ENCODE measurements at regions not wholly inside any gene's neighbourhood (a gene's known extent, or its start where the extent isn't known, plus 50 kb on each side); places are given as distances from the start of the nearest gene placed in this dataset.

DNA sequence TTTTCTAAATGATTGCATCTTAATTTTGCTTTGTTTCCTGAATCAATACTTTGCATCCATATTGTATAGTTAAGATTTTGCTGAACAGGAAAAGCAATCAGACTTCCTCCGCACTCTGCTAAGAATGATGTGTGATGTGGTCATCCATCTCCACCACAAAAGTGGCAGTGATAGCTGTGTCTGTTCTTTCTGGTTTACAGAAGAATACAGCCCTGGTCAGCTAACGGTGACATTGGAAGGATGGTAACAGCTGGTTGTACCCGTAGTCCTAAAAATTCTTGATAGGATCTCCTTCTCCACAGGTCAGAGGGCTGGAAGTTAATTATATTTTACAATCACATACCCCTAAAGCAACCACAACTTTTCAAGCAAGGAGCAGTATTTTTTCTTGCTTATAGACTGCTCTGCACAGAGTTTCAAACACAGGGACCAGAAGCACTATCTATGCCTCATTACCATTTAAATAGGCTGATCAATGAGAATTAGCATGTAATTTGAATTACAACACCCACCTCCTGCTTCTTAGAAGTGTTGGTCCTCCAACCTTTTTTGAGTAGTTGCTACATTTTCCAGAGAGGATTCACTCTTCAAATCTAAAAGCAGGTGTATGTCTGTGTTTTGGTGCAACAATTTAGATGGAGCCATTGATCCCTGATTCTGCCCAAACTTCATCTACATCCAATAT is 1191.9 kb upstream of the NUDT12 start:
- no peak for DNase-seq

DNA sequence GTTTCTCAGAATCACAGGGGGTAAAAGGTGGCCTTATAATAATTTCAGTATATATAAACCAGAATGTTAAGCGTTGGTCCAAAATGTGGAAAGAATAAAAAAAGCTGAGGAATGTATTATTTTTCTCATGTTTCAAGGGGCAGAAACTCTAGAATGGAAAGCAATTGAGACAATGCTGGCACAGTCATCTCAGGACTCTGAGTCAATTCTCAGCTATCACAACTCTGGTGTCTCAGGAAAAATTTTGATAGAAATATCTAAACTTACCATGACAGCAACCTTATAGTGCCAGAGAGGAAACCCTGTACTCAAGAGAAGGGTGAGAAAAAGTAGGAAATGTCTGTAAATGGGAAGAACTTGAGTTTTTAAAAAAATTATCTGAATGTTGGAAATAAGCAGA is 1189.4 kb upstream of the NUDT12 start:
- no peak for DNase-seq

DNA sequence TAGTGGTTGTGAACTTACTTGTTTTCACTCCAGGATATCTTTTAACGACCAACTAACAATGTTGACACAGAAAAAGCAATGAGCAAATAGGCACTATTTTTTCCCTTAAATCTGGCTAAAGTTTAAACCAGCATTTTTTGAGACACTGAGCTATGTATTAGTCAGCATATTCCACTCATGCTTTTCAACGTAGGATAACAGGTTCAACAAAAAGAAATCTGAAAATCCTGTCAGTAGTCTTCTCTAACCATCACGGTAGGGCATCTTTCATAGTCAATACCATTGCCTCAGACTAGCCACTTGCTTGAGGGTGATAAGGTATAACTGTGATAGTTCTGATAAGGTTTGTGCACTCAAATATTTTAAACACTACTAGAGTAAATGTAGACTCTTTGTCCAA is 1177.3 kb upstream of the NUDT12 start:
- no peak for DNase-seq

DNA sequence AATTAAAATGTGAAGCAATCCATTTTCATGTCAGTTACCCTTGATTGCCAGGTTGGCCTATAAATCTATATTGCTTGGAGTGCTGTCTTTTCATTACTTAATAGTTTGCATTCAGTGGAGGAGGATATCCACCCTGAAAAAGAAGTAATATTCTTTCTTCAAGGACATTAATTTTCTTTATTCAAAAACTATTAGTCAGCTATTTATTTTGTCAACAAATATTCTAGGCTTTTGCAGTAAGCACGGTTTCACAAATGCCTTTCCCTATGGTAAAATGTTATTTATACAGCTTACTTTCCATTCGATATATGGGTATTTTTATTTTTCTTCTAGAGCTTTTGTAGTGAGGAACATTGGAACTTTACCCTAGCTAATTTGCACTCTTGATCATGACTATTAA is 1176.9 kb upstream of the NUDT12 start:
- DNase-seq: no peak

DNA sequence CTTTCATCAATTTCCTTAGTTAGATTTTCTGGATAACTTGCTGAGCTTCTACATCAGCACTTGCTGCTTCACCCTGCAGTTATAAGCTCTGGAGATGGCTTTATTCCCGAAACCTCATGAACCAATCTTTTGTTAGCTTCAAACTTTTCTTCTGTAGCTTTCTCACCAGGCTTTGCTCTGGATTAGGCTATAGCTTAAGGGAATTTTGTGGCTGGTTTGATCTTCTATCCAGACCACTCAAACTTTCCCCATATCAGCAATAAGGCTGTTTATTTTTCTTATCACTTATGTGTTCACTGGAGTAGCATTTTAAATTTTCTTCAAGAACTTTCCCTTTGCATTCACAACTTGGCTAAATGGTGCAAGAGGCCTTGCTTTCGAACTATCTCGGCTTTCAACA is 1173.5 kb upstream of the NUDT12 start:
- DNase-seq: no peak

DNA sequence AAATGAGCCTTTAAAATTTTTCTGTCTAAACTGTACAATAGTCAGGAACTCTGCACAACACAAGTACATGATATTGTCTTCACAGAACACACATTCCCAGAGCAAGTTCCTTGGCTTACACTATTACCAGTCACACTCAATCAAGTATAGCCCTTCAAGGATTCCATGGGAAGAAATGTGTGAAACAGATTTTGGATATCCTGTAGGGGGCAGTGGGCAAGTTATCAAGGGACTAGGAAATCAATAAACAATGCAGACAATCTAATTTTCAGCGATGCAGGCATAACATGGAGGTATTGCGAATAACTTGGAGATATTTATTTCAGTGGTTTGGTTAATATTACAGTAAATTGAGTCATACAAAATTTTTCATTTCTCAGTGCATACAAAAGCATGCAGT is 1171.5 kb upstream of the NUDT12 start:
- DNase-seq: no peak

DNA sequence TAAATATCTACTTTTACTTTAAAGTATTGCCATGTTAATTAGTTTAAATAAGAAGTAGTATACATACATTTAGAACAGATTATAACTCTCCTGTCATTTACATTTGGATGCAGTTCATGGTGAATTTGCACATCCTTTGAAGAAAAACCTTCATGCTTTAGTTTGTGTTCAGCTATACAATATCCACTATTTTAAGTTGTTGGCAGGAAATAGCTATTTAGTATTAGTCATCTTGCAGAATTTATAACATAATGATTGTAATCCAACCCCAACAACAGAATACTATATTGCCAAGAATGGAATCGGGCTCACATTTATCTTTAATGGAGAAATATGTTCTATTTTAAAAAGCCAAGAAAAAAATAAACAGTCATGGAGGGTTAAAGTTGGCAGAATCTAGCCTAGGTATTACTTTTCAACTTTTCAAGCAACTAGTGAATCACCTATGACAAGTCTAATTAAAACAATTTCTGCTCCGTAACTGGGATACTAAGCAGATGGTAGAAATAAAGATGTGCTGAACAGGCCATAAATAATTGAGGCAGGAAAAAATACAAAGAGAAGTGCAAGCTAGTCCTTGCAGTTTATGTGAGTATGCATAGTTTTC is 1170.6 kb upstream of the NUDT12 start:
- no peak for DNase-seq

DNA sequence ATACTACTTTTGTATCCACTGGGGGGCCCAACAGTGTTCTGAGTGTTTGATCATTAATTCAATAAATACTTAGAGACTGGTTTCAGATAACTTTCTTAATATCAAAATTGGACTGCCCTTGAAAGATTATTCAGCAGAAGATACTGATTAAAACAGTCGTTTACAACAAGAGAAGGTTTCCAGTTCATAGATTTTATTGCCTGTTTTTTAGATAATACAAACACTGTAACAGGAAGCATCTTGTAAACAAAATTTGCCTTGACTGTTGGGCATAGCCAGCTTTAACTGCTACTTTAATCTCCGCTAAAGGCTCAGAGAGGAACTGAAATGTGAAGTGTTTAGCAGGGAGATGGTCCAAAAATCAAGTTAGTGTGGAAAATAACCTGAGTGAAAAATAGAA is 1168.7 kb upstream of the NUDT12 start:
- no peak for DNase-seq

DNA sequence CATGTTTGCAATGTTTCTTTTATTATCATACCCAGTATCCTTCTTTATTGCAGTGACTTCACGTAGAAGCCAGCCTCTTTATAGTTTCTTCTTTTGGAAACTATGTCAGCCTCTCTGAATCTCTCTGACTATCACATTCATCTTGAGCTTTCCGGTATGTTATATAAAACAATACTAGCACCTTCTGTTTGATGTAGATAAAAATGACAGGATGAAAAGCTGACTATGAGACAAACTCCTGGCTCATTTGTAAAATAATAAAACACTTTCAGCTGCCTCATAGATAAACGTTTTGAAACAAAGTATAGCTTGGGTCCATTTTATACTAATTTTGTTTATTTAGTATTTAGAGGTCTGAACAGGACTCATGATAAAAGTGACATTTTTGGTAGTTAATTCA is 1145.4 kb upstream of the NUDT12 start:
- DNase-seq: no peak

DNA sequence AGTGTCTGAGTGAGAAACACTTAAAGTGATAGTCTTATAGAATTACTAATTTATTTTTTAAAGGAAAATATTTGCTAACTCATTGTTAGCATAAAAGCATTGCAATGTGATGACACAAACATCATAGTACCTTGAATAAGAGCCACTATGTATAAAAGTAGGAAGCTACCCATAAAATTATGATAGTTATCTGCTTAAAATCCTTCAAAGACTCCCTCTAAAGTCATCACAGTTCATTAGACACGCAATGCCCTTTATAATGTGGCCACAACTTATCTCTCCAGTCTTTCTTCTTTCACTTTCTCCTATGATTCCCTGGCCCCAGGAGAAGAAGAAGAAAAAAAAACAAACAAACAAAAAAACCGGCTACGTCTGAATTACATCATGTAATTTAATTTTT is 1144.0 kb upstream of the NUDT12 start:
- no peak for DNase-seq

DNA sequence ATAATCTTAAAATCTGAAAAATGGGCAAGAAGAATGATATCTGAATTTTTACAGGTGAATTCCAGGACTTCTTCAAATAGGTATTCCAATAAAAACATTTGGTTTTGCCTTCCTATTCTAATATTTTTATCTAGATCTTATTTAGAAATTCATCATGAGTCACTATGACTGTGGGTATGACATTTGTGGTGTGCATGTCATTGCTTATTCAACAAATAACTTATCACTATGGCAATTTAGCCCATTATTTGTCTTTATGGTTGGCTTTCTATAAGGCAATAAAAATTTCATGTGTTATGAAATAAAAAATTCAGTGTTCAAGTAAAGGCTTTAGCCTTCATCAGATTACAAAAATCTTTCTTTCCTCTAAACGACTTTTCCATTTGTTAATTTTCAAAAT is 1139.6 kb upstream of the NUDT12 start:
- no peak for DNase-seq

DNA sequence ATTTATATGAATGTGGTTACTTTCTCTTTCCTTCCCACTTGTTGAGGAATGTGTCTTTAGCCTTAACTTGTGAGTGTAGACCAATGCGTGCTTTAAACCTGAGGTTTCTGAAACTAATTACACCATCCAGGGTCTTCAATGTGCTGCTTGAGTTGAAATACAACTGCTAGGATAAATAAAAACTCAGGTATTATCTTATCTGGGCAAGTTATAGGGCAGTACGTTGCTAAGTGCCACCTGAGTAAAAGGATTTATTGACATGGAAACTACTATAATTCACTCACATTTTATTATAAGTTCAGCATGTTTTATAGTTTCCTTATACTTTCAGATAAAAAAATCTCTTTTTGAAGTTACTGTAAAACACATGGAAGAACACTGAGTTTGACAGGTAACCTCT is 1136.8 kb upstream of the NUDT12 start:
- DNase-seq: no peak

DNA sequence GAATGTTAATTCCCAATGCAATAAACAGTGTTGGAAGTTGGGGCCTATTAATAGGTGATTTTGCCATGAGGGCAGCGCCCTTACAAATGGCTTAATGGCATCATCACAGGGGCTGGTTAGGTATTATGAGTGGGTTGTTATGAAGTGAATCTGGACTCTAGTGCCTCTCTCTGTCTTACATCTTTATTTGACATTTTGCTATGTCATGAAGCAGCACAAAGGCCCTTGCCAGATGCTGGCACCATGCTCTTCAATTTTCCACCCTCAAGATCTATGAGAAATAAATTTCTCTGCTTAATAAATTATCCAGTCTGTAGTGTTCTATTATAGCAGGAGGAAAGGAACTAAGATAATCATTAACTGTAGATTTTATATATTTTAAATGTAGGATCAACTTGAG is 1098.7 kb upstream of the NUDT12 start:
- no peak for DNase-seq

DNA sequence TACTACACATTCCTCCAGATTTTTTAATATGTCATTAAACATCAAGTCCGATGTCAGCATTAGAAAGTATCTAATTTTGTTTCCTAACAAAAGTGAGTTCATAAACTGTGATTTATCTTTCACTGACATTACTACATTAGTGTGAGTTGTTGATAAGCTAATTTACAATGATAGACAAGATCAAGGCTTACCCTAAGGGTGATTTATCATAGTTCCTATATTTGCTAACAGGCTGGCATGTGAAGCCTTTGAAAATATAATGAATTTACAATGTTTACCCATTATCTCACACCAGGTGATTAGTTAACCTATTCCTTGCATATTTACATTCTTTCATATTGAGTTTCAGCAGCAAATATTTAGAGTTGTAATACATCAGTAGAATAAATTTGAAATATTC is 1096.9 kb upstream of the NUDT12 start:
- DNase-seq: no peak

DNA sequence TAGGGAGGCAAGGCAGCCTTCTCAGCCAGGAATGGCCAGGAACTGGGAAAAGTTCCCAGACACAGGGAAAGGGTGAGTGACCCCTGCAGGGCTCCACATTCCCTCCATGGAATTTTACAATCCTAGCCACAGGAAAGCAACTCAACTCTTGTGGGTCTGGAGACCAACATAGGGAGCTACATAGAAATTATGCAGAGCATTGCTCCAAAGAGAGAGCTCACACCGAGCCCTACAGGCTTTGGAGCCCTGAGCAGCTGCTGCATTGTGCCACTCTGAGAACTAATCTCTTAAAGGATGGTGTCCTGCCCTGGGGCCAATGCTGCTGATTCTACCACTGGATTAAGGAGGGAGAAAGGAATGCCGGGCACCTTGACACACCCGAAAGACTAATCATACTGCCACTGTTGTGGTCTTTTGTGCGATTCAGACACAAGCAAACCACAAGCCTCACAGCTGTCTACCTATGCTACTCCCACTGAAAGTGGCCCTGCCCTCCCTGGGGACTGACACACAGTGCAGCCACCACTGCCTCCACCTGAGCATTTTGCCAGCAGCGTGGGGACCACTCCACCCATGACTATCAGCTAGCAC is 1089.8 kb upstream of the NUDT12 start:
- no peak for DNase-seq

DNA sequence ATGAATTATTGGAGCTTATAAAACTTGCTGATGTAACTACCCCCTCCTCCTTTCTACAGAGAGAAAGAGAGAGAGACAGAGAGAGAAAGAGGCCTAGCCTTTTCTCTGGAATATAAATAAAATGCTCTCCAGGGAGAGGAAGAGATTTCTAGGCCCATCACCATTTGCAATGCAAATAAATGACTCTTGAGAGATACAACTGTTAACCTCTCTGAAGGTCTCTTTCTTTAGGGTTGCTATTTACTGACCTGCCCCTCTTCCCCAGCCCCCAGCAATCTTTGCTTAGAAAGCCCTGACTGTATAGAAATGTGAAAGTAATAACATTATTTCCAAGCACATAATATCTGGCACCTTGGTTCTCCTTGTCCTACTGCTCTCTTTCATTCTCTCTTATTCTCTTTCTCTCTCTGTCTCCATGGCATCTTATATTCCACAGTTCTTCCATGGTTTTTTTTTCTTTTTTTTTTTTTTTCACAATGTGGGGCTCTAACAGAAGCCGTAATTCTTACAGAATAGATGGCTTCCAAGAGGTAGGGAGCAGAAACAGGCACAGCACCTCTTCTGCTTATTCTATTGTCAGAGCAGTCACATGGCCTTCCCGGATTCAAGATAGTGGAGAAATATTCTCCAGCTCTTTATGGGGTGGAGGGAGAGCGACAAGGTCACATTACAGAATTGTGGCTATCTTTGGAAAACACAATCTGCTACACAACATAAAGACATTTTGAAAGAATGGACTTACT is 1087.9 kb upstream of the NUDT12 start:
- no peak for DNase-seq

DNA sequence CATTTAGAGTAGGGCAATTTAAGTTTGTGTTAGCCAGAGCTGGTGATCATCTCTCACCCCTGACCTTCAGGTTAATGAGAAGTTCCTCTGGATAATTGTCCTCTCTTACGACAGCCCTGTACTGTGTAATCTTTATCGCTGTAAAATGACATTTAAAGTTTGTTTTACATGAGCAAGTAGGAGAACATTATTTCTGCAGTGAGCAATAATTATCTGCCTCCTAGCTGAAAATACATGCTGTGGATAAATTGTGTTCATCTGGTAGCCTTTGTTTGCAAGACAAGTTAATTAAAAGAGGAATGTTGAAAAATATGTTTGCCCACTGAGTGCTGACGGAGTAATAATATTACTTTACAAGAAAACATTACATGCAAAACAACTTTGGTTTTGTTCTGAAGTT is 1083.8 kb upstream of the NUDT12 start:
- DNase-seq: no peak

DNA sequence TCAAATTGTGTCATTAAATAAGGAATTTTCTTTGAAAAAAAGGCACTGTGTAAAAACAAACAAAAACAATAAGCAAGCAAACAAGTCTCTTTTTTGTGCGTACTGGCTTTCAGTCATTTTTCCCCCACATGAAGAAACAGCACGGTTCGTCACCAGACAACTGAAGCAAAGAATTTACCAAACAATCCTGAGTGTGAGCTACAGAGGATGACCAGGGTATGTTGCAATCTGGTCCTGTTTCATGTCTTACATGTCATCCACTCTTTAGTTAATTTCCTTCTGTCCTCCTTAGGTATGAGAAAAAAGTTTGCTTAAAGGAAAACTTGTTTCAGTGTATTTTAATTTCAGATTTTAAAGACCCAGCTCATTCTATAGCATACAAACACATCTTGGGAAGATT is 1080.7 kb upstream of the NUDT12 start:
- no peak for DNase-seq

DNA sequence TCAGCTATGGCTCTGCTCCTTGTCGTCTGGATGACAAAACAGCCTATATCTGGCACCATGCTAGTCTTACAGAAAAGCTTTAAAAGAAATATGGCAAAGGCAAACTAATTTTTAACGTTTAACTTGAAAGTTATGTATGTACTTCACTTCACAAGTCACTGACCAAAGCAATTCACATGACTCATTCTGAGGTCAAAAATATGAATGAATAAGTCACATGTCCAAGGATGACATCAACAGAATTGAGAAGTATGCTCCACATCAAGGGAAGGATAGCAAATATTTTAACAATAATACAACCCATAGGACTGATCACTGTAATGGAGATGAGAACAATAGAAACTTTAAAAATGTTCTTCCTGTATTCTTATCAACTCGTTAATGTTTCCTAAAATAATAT is 1072.6 kb upstream of the NUDT12 start:
- DNase-seq: no peak

DNA sequence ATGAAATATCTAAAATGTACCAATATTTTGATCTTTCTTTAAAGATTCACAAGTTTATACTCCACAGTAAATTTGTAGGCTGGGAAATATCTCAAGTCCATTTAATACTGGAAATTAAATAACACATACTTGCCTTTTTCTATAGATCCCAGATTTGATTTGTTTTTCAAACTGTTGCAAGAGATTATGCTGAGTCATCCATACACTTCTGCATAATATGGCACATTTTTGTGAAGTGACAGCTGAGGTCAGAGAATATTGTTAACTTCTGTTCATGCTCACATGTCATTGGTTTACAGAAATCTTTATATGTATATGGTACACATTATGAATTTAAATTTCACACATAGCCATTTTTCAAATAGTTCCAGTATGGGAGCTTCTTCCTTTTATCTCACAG is 1066.3 kb upstream of the NUDT12 start:
- no peak for DNase-seq

DNA sequence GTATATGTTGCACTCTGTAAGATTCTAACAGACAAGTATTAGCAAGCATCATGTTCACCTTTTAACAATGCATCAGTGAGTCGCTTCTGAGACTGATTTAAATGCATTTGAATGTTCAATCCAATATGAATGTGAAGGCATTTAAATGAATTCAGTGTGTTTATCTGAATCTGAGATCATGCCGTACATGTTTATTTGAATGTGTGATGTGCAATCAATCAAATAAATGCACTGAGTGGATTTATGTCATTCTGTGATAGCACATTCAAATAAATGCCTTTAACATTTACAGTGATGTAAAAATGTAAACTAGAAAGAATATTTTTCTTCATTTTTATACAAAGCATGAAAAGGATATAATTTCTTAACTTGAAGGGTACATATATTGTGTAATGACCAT is 1063.5 kb upstream of the NUDT12 start:
- DNase-seq: no peak

DNA sequence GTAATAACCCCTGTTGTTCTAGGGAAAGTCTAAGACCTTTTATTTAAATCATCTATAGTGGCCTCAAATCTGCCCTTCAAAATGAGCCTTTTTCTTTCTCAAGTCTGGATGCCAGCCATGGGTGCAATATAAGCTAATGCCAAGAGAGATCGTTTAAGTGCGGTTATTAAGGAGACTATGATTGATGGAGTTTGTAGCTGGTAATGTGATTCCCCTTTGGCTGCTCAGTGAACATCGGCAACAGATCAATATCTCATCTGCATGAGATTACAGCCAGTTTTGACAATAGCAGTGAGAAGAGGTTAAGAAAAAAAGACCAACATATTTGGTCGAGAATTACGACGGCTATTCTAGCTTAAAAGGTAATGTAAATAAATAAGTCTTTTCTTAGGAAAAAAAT is 1049.4 kb upstream of the NUDT12 start:
- no peak for DNase-seq

DNA sequence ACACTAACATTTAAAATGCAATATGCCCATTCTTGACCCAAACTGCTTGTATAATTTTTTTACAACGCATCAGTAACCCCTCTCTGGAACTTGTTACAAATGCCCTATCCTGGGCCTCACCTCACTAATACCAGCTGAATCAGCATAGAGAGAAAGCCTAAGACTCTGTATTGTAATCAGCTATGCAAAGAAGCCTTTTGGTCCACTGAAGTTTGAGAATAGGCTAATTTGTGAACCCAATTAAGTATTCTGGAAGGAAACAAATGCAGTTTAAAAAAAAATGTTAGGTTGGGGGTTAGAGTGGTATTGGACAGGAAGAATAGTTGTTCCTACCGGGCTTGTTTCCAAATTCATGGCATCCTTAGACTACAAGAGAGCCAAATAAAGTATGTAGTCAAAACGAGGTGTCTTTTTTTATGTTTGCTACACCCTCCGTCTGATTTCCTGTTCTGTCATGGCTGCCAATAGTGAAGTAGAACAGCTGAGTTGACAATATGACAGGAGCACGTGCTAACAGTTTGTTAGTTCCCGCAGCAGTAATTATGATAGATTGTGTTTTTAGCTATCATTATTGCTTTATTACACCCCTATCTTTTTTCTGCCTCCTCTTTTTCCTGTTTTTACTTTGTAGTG is 1048.7 kb upstream of the NUDT12 start:
- no peak for DNase-seq
